ENCODE measurements at regions not wholly inside any gene's neighbourhood (a gene's known extent, or its start where the extent isn't known, plus 50 kb on each side); places are given as distances from the start of the nearest gene placed in this dataset.

DNA sequence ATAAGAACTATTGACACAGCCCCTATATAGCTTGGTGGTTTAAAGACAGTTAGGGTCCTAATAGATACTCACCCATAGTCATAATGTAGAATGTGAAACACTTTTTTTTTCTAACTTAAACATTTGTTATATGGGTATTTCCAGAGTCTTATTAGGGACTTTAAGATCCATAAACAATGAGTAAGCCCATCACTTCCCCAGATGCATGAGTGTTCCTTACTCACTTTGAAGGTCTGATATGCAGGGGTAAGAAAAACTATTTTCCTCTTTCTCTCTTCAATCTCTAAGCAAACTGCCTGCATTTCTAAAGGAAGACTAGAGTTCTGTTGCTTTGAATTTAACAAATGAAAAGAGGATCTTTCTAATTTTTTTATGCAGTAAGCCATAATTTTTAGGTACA lies 443.6 kb upstream of the PITX2 start:
- POLR2A ChIA-PET: no interaction called here
- H3K36me3 ChIP-seq (ENCODE audit: insufficient read depth, low read length): no peaks in the 10 kb centered on the region

GRCh38 chr4:111066887-111067286 lies 444.0 kb upstream of the PITX2 start:
- no peaks in the 10 kb centered on the region for H3K9me3 ChIP-seq (ENCODE audit: low read length)
- no peak for DNase-seq (ENCODE audit: low spot score)
- BruUV-seq (replicated peaks): no TSS peak
- H3K9me2 ChIP-seq (ENCODE audit: insufficient read depth, low read length): no peaks in the 10 kb centered on the region
- no peak overlapping the region for H3K4me2 ChIP-seq (ENCODE audit: low read length)
- H3K4me1 ChIP-seq (ENCODE audit: insufficient read depth, low read length, poor library complexity, severe bottlenecking): no peaks in the 10 kb centered on the region
- ChIA-PET POLR2A (no interaction called here), CTCF (ENCODE audit: unreplicated experiment) (no interaction called here)
- no peaks in the 10 kb centered on the region for H3K79me2 ChIP-seq (ENCODE audit: insufficient read depth, low read depth, low read length)
- TF ChIP-seq EZH2phosphoT487 (IDR thresholded peaks at IDR 0.05; ENCODE audit: borderline replicate concordance, low read depth, low read length): no peak
- TF ChIP-seq, protein P1, sequence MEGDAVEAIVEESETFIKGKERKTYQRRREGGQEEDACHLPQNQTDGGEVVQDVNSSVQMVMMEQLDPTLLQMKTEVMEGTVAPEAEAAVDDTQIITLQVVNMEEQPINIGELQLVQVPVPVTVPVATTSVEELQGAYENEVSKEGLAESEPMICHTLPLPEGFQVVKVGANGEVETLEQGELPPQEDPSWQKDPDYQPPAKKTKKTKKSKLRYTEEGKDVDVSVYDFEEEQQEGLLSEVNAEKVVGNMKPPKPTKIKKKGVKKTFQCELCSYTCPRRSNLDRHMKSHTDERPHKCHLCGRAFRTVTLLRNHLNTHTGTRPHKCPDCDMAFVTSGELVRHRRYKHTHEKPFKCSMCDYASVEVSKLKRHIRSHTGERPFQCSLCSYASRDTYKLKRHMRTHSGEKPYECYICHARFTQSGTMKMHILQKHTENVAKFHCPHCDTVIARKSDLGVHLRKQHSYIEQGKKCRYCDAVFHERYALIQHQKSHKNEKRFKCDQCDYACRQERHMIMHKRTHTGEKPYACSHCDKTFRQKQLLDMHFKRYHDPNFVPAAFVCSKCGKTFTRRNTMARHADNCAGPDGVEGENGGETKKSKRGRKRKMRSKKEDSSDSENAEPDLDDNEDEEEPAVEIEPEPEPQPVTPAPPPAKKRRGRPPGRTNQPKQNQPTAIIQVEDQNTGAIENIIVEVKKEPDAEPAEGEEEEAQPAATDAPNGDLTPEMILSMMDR (conservative IDR thresholded peaks at IDR 0.05; ENCODE audit: low read length): no peak
- no peaks in the 10 kb centered on the region for H3K36me3 ChIP-seq (ENCODE audit: insufficient read depth, low read length)
- no peak overlapping the region for H3K27ac ChIP-seq (ENCODE audit: low read depth, low read length, poor library complexity, severe bottlenecking)
- intact Hi-C loops (cut with micrococcal nuclease; ENCODE audit: unreplicated experiment): no loop called here
- no peak overlapping the region for H3K4me3 ChIP-seq (ENCODE audit: low read depth, low read length, poor library complexity, severe bottlenecking)
- H2AFZ ChIP-seq (ENCODE audit: low read length): no peak overlapping the region
- H4K20me1 ChIP-seq (ENCODE audit: insufficient read depth, low read length): no peaks in the 10 kb centered on the region

More for the DNA sequence above, 443.6 kb upstream of the PITX2 start:
- no TSS peak for BruUV-seq (replicated peaks)
- Histone ChIP-seq H3K9me2 (ENCODE audit: insufficient read depth, low read length) (no peaks in the 10 kb centered on the region), H3K4me2 (ENCODE audit: low read length) (no peak overlapping the region), H3K4me1 (ENCODE audit: insufficient read depth, low read length, poor library complexity, severe bottlenecking) (no peaks in the 10 kb centered on the region), H4K20me1 (ENCODE audit: insufficient read depth, low read length) (no peaks in the 10 kb centered on the region), H2AFZ (ENCODE audit: low read length) (no peak overlapping the region), H3K9me3 (ENCODE audit: low read length) (no peaks in the 10 kb centered on the region), H3K27ac (ENCODE audit: low read depth, low read length, poor library complexity, severe bottlenecking) (no peak overlapping the region), H3K4me3 (ENCODE audit: low read depth, low read length, poor library complexity, severe bottlenecking) (no peak overlapping the region), H3K79me2 (ENCODE audit: insufficient read depth, low read depth, low read length) (no peaks in the 10 kb centered on the region)
- no peak for DNase-seq (ENCODE audit: low spot score)
- CTCF ChIA-PET (ENCODE audit: unreplicated experiment): no interaction called here
- TF ChIP-seq EZH2phosphoT487 (IDR thresholded peaks at IDR 0.05; ENCODE audit: borderline replicate concordance, low read depth, low read length): no peak
- TF ChIP-seq, protein P1 (conservative IDR thresholded peaks at IDR 0.05; ENCODE audit: low read length): no peak
- intact Hi-C loops (cut with micrococcal nuclease; ENCODE audit: unreplicated experiment): no loop called here

- Histone ChIP-seq H3K79me2 (ENCODE audit: insufficient read depth, low read depth, low read length) (no peaks in the 10 kb centered on the region), H3K9me3 (ENCODE audit: low read length) (no peaks in the 10 kb centered on the region), H4K20me1 (ENCODE audit: insufficient read depth, low read length) (no peaks in the 10 kb centered on the region), H3K4me2 (ENCODE audit: low read length) (no peak overlapping the region), H3K4me3 (ENCODE audit: low read depth, low read length, poor library complexity, severe bottlenecking) (no peak overlapping the region), H3K9me2 (ENCODE audit: insufficient read depth, low read length) (no peaks in the 10 kb centered on the region), H3K27ac (ENCODE audit: low read depth, low read length, poor library complexity, severe bottlenecking) (no peak overlapping the region), H3K4me1 (ENCODE audit: insufficient read depth, low read length, poor library complexity, severe bottlenecking) (no peaks in the 10 kb centered on the region), H3K36me3 (ENCODE audit: insufficient read depth, low read length) (no peaks in the 10 kb centered on the region), H2AFZ (ENCODE audit: low read length) (no peak overlapping the region)
- TF ChIP-seq, protein P1 (conservative IDR thresholded peaks at IDR 0.05; ENCODE audit: low read length): no peak
- no peak for TF ChIP-seq EZH2phosphoT487 (IDR thresholded peaks at IDR 0.05; ENCODE audit: borderline replicate concordance, low read depth, low read length)
- ChIA-PET CTCF (ENCODE audit: unreplicated experiment) (no interaction called here), POLR2A (no interaction called here)
- BruUV-seq (replicated peaks): no TSS peak
- intact Hi-C loops (cut with micrococcal nuclease; ENCODE audit: unreplicated experiment): no loop called here
- no peak for DNase-seq (ENCODE audit: low spot score)
These were observed 446.0 kb upstream of the PITX2 start for GRCh38 chr4:111068883-111069282.

Measured in OCI-LY7 (cell line).